ENCODE measurements at regions not wholly inside any gene's neighbourhood (a gene's known extent, or its start where the extent isn't known, plus 50 kb on each side); places are given as distances from the start of the nearest gene placed in this dataset.
"Not testable (repeated sequence)": the region's sequence is repeated elsewhere in the genome, so short reads cannot be mapped to it uniquely, and the experiment has no call there.

DNA sequence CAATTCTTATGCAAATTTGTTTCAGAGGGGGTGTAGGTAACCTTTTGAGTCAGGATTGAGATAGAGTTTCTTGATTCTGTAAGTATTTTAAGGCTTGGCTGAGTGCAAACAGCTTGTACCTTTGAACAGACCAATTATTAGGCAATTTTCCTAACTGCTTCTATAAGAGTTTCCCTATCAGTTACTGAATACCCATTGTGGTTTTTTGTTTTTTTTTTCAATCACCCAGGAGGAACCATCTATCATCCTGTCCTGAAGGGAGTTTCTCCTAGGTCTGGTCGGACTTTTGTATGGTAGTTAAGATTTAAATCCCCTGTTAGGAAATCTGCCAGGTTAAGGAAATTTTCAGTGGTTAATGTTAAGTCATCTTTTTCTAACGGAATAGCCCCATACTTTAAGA lies 319.4 kb upstream of the SLC39A10 start:
- Histone ChIP-seq H3K27ac (ENCODE audit: low read length) (no peak overlapping the region), H3K4me1 (ENCODE audit: control insufficient read depth, insufficient read depth, low read length) (no peaks in the 10 kb centered on the region), H3K4me3 (ENCODE audit: low read length) (no peak overlapping the region), H3K27me3 (ENCODE audit: control insufficient read depth, insufficient read depth) (no peaks in the 10 kb centered on the region), H3K9me3 (ENCODE audit: control insufficient read depth, low read length) (no peaks in the 10 kb centered on the region)
- no peak for DNase-seq
- 68% methylated on average over 2 of the region's 2 CpGs for WGBS
- ATAC-seq = no peak
- intact Hi-C loops (cut with DNase I) = no loop called here

DNA sequence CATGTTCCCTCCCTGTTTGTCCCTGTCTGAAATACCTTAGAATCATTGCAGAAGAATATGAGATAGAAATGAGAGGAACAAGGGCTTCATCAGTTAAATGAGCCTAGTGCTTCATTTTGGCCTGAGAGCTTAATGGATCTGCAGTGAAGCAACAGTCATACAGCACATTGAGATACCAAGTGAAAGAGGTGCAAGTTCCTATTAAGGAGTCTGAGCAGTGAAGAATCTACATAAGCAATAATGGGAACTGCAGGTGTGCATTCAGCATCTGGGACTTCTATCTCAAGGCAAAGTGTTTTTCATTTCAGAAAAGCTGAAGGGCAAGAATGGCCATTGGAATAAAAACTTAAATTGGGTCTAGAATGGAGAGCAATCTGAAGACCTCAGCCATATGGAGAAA lies 323.2 kb upstream of the SLC39A10 start:
- ATAC-seq (no peak), DNase-seq (no peak)
- Histone ChIP-seq H3K4me1 (ENCODE audit: control insufficient read depth, insufficient read depth, low read length) (no peaks in the 10 kb centered on the region), H3K9me3 (ENCODE audit: control insufficient read depth, low read length) (no peaks in the 10 kb centered on the region), H3K4me3 (ENCODE audit: low read length) (no peak overlapping the region), H3K27ac (ENCODE audit: low read length) (no peak overlapping the region), H3K27me3 (ENCODE audit: control insufficient read depth, insufficient read depth) (no peaks in the 10 kb centered on the region)
- intact Hi-C loops (cut with DNase I) = no loop called here

GRCh38 chr2:195331966-195332365 lies 325.1 kb upstream of the SLC39A10 start:
- H3K27ac ChIP-seq (ENCODE audit: low read length) = no peak overlapping the region
- intact Hi-C loops (cut with DNase I) = no loop called here
- H3K4me3 ChIP-seq (ENCODE audit: low read length) = no peak overlapping the region
- H3K9me3 ChIP-seq (ENCODE audit: control insufficient read depth, low read length) = no peaks in the 10 kb centered on the region
- no peaks in the 10 kb centered on the region for H3K27me3 ChIP-seq (ENCODE audit: control insufficient read depth, insufficient read depth)
- no peaks in the 10 kb centered on the region for H3K4me1 ChIP-seq (ENCODE audit: control insufficient read depth, insufficient read depth, low read length)
- ATAC-seq (no peak), DNase-seq (no peak)
- 74% methylated on average over 2 of the region's 2 CpGs for WGBS

DNA sequence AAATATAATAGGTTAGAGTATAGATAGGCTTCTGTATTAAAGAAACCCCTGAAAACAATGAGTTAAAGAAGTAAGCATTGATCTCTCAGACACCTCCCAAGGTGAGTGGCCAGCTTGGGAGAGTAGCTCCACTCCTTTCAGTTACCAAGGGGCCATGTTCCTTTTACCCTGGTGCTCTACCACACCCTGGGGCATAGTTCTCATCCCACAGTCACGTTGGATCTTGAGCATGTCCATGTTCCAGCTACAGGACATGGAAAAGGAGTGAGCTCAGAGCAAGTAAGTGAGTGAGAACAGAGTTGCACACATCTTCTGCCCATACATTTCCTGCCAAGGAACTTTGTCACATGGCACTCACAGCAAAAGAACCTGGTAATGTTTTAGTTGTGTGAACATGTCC lies 325.9 kb upstream of the SLC39A10 start:
- intact Hi-C loops (cut with DNase I) = no loop called here
- no peak for ATAC-seq
- DNase-seq = no peak
- Histone ChIP-seq H3K4me3 (ENCODE audit: low read length) (no peak overlapping the region), H3K27me3 (ENCODE audit: control insufficient read depth, insufficient read depth) (no peaks in the 10 kb centered on the region), H3K27ac (ENCODE audit: low read length) (no peak overlapping the region), H3K4me1 (ENCODE audit: control insufficient read depth, insufficient read depth, low read length) (no peaks in the 10 kb centered on the region), H3K9me3 (ENCODE audit: control insufficient read depth, low read length) (no peaks in the 10 kb centered on the region)
- 36% methylated on average over 1 of the region's 1 CpG for WGBS

DNA sequence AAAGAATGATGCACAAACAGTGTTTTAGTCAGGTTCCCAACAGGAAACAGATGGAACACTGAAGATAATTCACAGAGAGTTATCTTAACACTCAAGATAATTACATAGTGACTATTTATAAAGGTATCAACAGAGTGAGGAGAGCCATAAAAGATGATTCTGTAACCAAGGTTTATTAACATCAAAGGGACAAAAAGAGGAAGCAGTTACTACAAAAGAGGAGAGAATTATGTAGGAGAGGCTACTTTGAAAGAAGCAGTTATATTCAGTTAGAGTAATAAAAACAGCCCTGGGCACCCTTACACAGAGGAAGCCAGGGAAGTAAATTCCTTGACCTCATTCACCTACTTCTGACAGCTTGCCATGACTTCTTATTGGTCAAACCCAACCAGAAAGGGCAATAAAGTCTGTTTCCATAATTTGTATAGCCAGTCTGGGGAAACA lies 326.5 kb upstream of the SLC39A10 start:
- DNase-seq (no peak), ATAC-seq (no peak)
- no peaks in the 10 kb centered on the region for H3K27me3 ChIP-seq (ENCODE audit: control insufficient read depth, insufficient read depth)
- no peak overlapping the region for H3K4me3 ChIP-seq (ENCODE audit: low read length)
- intact Hi-C loops (cut with DNase I) = no loop called here
- no peaks in the 10 kb centered on the region for H3K9me3 ChIP-seq (ENCODE audit: control insufficient read depth, low read length)
- H3K4me1 ChIP-seq (ENCODE audit: control insufficient read depth, insufficient read depth, low read length) = no peaks in the 10 kb centered on the region
- H3K27ac ChIP-seq (ENCODE audit: low read length) = no peak overlapping the region

- H3K9me3 ChIP-seq (ENCODE audit: control insufficient read depth, low read length); DNase-seq; H3K27me3 ChIP-seq (ENCODE audit: control insufficient read depth, insufficient read depth); H3K27ac ChIP-seq (ENCODE audit: low read length); ATAC-seq; H3K4me1 ChIP-seq (ENCODE audit: control insufficient read depth, insufficient read depth, low read length); H3K4me3 ChIP-seq (ENCODE audit: low read length); intact Hi-C loops (cut with DNase I): not testable (repeated sequence)
These were observed 327.2 kb upstream of the SLC39A10 start for GRCh38 chr2:195329784-195330183.

- no peak overlapping the region for H3K27ac ChIP-seq (ENCODE audit: low read length)
- no peaks in the 10 kb centered on the region for H3K9me3 ChIP-seq (ENCODE audit: control insufficient read depth, low read length)
- intact Hi-C loops (cut with DNase I) = no loop called here
- H3K27me3 ChIP-seq (ENCODE audit: control insufficient read depth, insufficient read depth) = no peaks in the 10 kb centered on the region
- no peak for ATAC-seq
- no peaks in the 10 kb centered on the region for H3K4me1 ChIP-seq (ENCODE audit: control insufficient read depth, insufficient read depth, low read length)
- H3K4me3 ChIP-seq (ENCODE audit: low read length) = no peak overlapping the region
- no peak for DNase-seq
These were observed 330.5 kb upstream of the SLC39A10 start for GRCh38 chr2:195326537-195326936.

- no peak for DNase-seq
- 35% methylated on average over 4 of the region's 4 CpGs for WGBS
- no peaks in the 10 kb centered on the region for H3K9me3 ChIP-seq (ENCODE audit: control insufficient read depth, low read length)
These were observed 334.7 kb upstream of the SLC39A10 start for GRCh38 chr2:195322324-195322723.

DNA sequence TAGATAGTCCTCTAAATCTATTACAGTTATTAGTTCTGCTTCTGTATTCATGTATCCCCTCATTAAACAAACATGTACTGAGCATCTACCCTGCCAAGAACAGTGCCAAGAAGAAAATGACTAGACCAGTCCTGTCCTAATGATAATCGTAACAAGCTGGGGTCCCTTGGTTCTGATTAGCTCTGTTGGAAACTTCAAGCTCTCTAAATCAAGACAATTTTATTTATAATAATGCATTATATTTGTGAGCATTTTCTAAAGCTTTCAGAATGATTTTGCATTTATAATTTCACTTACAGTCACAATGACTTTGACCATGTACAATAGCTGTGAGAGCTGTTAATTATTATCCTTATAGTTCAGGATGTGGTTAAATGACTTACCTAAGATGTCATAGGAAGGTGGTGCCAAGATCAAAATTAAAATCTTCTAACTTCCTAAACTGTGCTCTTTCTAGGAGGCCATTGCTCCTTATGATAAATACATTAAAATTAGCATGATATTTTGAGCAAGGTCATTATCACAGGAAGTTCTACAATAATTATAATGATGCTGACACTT lies 336.5 kb upstream of the SLC39A10 start:
- ATAC-seq (no peak), DNase-seq (no peak)
- no peaks in the 10 kb centered on the region for H3K4me1 ChIP-seq (ENCODE audit: control insufficient read depth, insufficient read depth, low read length)
- 59% methylated on average over 1 of the region's 1 CpG for WGBS
- no peaks in the 10 kb centered on the region for H3K27me3 ChIP-seq (ENCODE audit: control insufficient read depth, insufficient read depth)
- H3K4me3 ChIP-seq (ENCODE audit: low read length) = no peak overlapping the region
- intact Hi-C loops (cut with DNase I) = no loop called here
- H3K27ac ChIP-seq (ENCODE audit: low read length) = no peak overlapping the region
- no peaks in the 10 kb centered on the region for H3K9me3 ChIP-seq (ENCODE audit: control insufficient read depth, low read length)

More at GRCh38 chr2:195322324-195322723, 334.7 kb upstream of the SLC39A10 start:
- intact Hi-C loops (cut with DNase I) = no loop called here
- Histone ChIP-seq H3K4me3 (ENCODE audit: low read length) (no peak overlapping the region), H3K27ac (ENCODE audit: low read length) (no peak overlapping the region), H3K27me3 (ENCODE audit: control insufficient read depth, insufficient read depth) (no peaks in the 10 kb centered on the region), H3K4me1 (ENCODE audit: control insufficient read depth, insufficient read depth, low read length) (no peaks in the 10 kb centered on the region)
- ATAC-seq = no peak

- no peak overlapping the region for H3K27ac ChIP-seq (ENCODE audit: low read length)
- WGBS = 58% methylated on average over 1 of the region's 1 CpG
- no peaks in the 10 kb centered on the region for H3K4me1 ChIP-seq (ENCODE audit: control insufficient read depth, insufficient read depth, low read length)
- no peak overlapping the region for H3K4me3 ChIP-seq (ENCODE audit: low read length)
- intact Hi-C loops (cut with DNase I) = no loop called here
- no peaks in the 10 kb centered on the region for H3K27me3 ChIP-seq (ENCODE audit: control insufficient read depth, insufficient read depth)
- DNase-seq = no peak
- H3K9me3 ChIP-seq (ENCODE audit: control insufficient read depth, low read length) = no peaks in the 10 kb centered on the region
- ATAC-seq = no peak
These were observed 337.2 kb upstream of the SLC39A10 start for GRCh38 chr2:195319548-195320412.

DNA sequence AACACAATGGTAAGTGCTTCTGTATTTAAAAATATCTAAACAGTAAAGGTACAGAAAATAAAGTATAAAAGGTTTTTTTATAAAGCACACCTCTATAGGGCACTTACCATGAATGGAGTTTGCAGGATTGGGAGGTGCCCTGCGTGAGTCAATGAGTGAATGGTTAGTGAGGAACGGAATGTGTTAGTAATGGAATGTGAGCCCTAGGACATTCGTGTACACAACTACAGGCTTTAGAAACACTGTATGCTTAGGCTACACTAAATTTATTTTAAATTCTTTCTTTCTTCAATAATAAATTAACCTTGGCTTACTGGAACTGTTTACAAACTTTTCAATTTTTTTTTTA lies 337.9 kb upstream of the SLC39A10 start:
- H3K27me3 ChIP-seq (ENCODE audit: control insufficient read depth, insufficient read depth) = no peaks in the 10 kb centered on the region
- DNase-seq (no peak), ATAC-seq (no peak)
- no peak overlapping the region for H3K27ac ChIP-seq (ENCODE audit: low read length)
- 60% methylated on average over 3 of the region's 3 CpGs for whole genome bisulfite sequencing
- no peak overlapping the region for H3K4me3 ChIP-seq (ENCODE audit: low read length)
- H3K9me3 ChIP-seq (ENCODE audit: control insufficient read depth, low read length) = no peaks in the 10 kb centered on the region
- H3K4me1 ChIP-seq (ENCODE audit: control insufficient read depth, insufficient read depth, low read length) = no peaks in the 10 kb centered on the region
- intact Hi-C loops (cut with DNase I) = no loop called here
